GM06990 (cell line): ENCODE measurements at regions not wholly inside any gene's neighbourhood (a gene's known extent, or its start where the extent isn't known, plus 50 kb on each side); places are given as distances from the start of the nearest gene placed in this dataset.

Source experiments
- DNase-seq: peaks from one replicate; pipeline ENCODE4 v3.0.0-alpha.2; 2011; ENCODE audit not compliant: insufficient read length; ENCODE audit errors: extremely low read depth
- H3K27me3 ChIP-seq: replicated peaks from 2 replicates; pipeline ENCODE4 v1.6.0; 2011; ENCODE audit warnings: low read length; ENCODE audit not compliant: control insufficient read depth, insufficient read depth
- H3K36me3 ChIP-seq: 2 replicates; pipeline ENCODE4 v1.5.1; 2011; ENCODE audit warnings: low read length; ENCODE audit not compliant: control insufficient read depth, insufficient read depth
- H3K4me3 ChIP-seq: replicated peaks from 2 replicates; pipeline ENCODE4 v1.5.1; 2011; ENCODE audit warnings: low read depth, mild to moderate bottlenecking, control low read depth, low read length
- TF ChIP-seq, protein P1 (sequence below): IDR thresholded peaks from 2 replicates; pipeline ENCODE4 v1.5.1; 2011; ENCODE audit warnings: low read length, control low read depth, mild to moderate bottlenecking, inconsistent platforms; ENCODE audit not compliant: insufficient read depth, poor library complexity, severe bottlenecking

DNA sequence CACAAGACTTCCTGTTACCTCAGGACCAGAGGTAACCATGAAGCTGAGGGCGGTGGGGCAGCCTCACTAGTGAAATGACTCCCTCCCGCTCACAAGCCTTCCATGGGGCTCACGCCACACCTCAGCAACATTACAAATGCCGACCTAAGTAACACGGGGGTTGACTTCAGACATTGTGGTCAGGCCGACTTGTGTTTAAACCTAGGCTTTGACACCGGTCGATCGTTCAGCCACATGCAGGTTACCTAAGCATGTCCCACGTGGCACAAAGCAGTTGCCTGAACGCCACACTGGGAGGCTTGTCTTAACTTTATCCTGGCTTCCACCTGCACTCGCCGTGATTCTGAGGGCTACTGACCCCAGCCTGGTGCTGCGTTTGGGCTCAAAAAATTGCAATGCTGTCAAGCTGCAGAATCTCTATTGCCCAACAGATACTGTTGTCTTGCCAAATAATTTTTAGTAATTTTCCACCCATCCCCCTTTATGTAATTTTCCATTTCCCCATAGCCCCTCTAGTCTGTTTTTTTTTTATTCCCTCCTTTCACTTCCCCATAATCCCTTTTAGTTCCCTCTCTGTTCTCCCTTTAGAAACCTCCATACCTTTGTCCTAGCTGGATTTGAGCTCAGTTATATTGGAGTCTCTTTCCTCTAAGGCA, 158.6 kb upstream of the RGMA start:
- H3K27me3 ChIP-seq: no peaks in the 10 kb centered on the region; the same call in 1 of the 2 replicates
- TF ChIP-seq, protein P1, sequence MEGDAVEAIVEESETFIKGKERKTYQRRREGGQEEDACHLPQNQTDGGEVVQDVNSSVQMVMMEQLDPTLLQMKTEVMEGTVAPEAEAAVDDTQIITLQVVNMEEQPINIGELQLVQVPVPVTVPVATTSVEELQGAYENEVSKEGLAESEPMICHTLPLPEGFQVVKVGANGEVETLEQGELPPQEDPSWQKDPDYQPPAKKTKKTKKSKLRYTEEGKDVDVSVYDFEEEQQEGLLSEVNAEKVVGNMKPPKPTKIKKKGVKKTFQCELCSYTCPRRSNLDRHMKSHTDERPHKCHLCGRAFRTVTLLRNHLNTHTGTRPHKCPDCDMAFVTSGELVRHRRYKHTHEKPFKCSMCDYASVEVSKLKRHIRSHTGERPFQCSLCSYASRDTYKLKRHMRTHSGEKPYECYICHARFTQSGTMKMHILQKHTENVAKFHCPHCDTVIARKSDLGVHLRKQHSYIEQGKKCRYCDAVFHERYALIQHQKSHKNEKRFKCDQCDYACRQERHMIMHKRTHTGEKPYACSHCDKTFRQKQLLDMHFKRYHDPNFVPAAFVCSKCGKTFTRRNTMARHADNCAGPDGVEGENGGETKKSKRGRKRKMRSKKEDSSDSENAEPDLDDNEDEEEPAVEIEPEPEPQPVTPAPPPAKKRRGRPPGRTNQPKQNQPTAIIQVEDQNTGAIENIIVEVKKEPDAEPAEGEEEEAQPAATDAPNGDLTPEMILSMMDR: no peak
- no peaks in the 10 kb centered on the region for H3K36me3 ChIP-seq
- H3K4me3 ChIP-seq: no peak overlapping the region
- DNase-seq: no peak

DNA sequence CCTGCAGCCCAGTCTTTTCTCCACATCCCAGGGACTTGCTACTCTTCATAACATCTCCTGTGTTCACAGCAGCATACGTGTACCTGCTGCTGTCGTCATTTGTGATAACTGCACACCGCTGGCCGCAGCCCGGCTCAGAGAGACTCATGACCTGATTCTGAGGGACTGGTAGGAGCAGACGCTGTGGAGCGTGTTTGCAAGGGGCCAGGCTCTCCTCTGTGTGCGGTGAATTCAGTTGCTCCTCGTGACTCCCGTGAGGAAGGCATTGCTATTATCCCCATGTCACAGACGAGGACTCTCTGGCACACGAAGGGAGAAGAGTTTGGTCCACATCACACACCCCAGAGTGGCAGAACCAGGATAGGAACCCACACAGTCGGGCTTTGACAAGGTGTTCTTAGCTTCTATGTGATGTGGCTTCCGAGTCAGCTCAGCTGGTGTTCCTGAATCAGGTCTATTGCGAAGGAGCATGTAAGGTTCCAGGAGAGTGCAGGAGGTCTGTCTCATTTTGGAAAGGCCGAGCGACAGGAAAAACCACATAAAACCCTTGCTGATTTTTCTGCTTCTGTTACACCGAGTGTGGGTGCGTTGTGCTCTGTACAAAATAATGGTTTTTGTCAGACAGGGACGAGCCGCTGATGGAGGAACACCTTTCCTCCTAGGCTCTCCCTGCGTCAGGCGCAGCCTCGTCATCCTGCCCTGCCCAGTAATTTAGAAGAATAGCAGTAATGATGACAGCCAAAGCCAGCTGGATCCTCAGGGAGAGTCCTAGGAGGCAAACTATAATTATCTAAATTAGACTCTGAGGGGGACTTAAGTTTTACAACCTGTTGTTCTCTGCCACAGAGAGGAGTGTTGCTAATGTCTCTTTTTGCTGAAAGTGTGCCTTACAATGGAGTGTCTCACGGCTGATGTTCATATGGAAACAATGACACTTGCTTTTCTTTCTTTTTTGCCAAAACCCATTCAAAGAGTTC, 157.5 kb upstream of the RGMA start:
- H3K4me3 ChIP-seq: no peak overlapping the region
- no peak for DNase-seq
- TF ChIP-seq, protein P1: no peak
- H3K27me3 ChIP-seq: no peaks in the 10 kb centered on the region; the same call in 1 of the 2 replicates
- H3K36me3 ChIP-seq: no peaks in the 10 kb centered on the region

DNA sequence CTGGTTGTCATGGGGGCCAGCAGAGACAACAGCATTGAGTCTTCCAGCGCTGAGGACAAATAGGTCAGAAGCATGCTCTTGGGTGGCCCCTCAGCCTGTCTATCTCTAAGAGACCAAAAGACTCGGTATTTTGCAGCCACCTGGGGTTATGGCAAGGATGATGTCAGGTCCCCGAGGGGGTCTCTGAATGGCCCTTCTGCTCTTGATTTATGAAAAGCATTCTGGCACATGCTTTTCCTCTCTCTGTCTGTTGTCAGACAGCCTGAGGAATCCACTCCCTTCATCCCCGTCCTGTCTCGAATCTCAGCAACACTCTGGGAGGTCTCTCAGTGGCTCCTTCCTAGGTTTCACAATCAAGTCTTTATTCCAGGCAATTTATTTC, 156.6 kb upstream of the RGMA start:
- Histone ChIP-seq H3K27me3 (no peaks in the 10 kb centered on the region; the same call in 1 of the 2 replicates), H3K36me3 (no peaks in the 10 kb centered on the region), H3K4me3 (no peak overlapping the region)
- DNase-seq: no peak
- TF ChIP-seq, protein P1: no peak

DNA sequence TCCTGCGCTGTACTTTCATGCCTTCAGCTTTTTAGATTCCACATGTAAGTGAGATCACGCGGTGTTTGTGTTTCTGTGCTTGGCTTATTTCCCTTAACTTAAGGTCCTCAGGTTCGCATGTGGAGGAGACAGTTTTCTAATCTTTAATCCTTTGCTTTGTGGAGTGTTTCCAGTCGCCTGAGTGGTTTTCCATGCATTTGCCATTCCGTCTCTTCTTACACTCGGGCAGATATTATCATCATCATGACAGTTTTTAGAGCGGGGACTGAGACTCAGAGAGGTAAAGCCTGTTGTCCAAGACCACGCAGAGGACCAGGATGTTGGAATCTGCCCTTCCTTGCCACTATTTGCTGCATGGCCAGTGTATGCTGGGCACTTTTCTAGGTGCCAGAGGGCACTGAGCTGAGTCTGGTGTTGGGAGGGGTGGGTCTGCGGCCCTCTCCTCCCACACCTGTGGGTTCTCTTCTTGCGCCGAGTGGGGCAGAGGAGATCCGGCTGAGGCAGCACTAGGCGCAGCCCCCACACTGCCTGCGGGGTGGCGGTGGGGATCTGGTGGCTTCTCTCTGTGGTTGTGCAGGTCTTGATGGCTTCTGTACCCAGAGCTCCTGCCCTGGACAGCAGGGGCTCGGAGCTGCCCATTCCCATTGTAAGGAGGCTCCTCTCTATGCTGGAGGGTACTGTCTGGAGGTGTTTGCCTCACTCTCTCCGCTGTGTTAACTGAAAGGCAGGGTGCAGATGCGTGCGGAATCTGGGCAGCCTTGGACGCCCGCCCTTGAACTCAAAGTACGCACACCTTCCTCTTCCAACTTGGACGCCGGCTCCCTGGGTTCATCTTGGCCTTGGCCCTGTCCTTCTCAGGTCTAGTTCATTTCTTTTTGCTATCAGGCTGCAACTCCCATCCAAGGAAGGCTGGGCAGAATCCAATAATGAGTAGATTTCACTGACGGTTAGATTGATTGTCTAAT, 156.0 kb upstream of the RGMA start:
- no peaks in the 10 kb centered on the region for H3K27me3 ChIP-seq
- TF ChIP-seq, protein P1: no peak

DNA sequence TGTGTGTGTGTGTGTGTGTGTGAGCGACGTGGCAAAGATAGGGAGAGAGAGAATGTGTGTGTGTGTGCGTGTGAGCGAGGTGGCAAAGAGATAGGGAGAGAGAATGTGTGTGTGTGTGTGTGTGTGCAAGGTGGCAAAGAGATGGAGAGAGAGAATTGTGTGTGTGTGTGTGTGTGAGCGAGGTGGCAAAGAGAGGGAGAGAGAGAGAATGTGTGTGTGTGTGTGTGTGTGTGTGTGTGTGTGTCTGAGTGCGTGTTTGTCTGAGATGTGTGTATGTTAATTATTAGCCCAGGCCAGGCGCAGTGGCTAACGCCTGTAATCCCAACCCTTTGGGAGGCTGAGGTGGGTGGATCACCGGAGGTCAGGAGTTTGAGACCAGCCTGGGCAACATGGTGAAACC, 154.6 kb upstream of the RGMA start:
- TF ChIP-seq, protein P1: no peak
- Histone ChIP-seq H3K27me3 (no peaks in the 10 kb centered on the region), H3K36me3 (no peaks in the 10 kb centered on the region), H3K4me3 (no peak overlapping the region)
- DNase-seq: no peak

More for the DNA sequence above, 156.0 kb upstream of the RGMA start:
- no peaks in the 10 kb centered on the region for H3K36me3 ChIP-seq
- H3K4me3 ChIP-seq: no peak overlapping the region
- no peak for DNase-seq
